Heart left ventricle (tissue), 16 donors: ENCODE measurements at regions not wholly inside any gene's neighbourhood (a gene's known extent, or its start where the extent isn't known, plus 50 kb on each side); places are given as distances from the start of the nearest gene placed in this dataset.

ENCODE experiments used
- ATAC-seq, 4 donors: fragments of 200-7000 bp; cut with Tn5 transposase; one replicate each; pipeline ENCODE4 v1.9.1; 2020 to 2022; ENCODE audit warnings: moderate library complexity in 4 of 4, mild to moderate bottlenecking in 3 of 4, moderate number of reproducible peaks in 1 of 4
- DNase-seq, 5 donors: peaks; one replicate each; pipeline ENCODE4 v3.0.0-alpha.2; 2020
- H3K27ac ChIP-seq, 12 donors: fragments of 200-600 bp; sonication (generic) in 4 of 12; one replicate each; pipeline versions ENCODE4 v1.5.0 to v1.8.0; 2016 to 2022; ENCODE audit warnings: mild to moderate bottlenecking in 2 of 12
- H3K27me3 ChIP-seq, 9 donors: fragments of 200-600 bp; sonication (generic) in 2 of 9; one replicate each; pipeline versions ENCODE4 v1.5.1 to v1.8.0; 2016 to 2022; ENCODE audit warnings: mild to moderate bottlenecking in 3 of 9
- H3K36me3 ChIP-seq, 9 donors: fragments of 200-600 bp; sonication (generic) in 2 of 9; one replicate each; pipeline versions ENCODE4 v1.5.0 to v1.8.0; 2018 to 2022; ENCODE audit warnings: mild to moderate bottlenecking in 2 of 9
- H3K4me1 ChIP-seq, 12 donors: fragments of 200-600 bp; sonication (generic) in 4 of 12; one replicate each; pipeline versions ENCODE4 v1.5.0 to v1.8.0; 2016 to 2022; ENCODE audit warnings: mild to moderate bottlenecking in 3 of 12
- H3K4me3 ChIP-seq, 12 donors: fragments of 200-600 bp; sonication (generic) in 4 of 12; one replicate each; pipeline versions ENCODE4 v1.5.0 to v1.8.0; 2017 to 2022; ENCODE audit warnings: mild to moderate bottlenecking in 9 of 12, moderate library complexity in 4 of 12
- H3K9me3 ChIP-seq, 12 donors: fragments of 200-600 bp; sonication (generic) in 4 of 12; one replicate each; pipeline versions ENCODE4 v1.5.0 to v1.8.0; 2016 to 2022; ENCODE audit warnings: mild to moderate bottlenecking in 1 of 12
- POLR2A ChIP-seq, 2 donors: fragments of 450-650 bp; IDR thresholded peaks; one replicate each; pipeline ENCODE4 v1.6.1; 2017; ENCODE audit warnings: antibody characterized with exemption in 2 of 2, mild to moderate bottlenecking in 2 of 2, moderate library complexity in 2 of 2
- WGBS, 4 donors: extraction: QIAGEN DNeasy Blood & Tissue Kit in 2 of 4; methylation state at CpG; one replicate each; pipeline versions ENCODE4 v1.1.5 to v1.1.7; 2013 to 2018; 5-methylcytosine and 5-hydroxymethylcytosine counted together
- intact Hi-C, 10 donors: fragments of 100-400 bp; cut with DNase I; formaldehyde crosslinking; loops; one replicate each; pipeline versions ENCODE4 v1.11.1 to v1.14.2; 2022
- TF ChIP-seq, protein P1 (sequence below), 12 donors: fragments of 200-600 bp; sonication (generic) in 4 of 12; IDR thresholded peaks; one replicate each; pipeline versions ENCODE4 v1.5.0 to v1.8.0; 2018 to 2022; ENCODE audit warnings: antibody characterized with exemption in 12 of 12, mild to moderate bottlenecking in 5 of 12
- donor health status: ischemic (EF 13 %, LVEDD 7.1; RV severe dilation, severe dysfunction).
- donor health status: healthy with polysubstance abuse.
- donor health status: DM: no; HTN: yes; CAD: no.
- donor health status: DM: no; HTN: no; CAD: no.
- donor health status: ischemic (EF 25% LVEDD 6.9; RV normal size, moderate dysfunction).
- donor health status: ischemic (EF 25% LVEDD 5.7; RV mildly dilated, moderate dysfunction).
- donor health status: healthy.
- donor health status: DM: yes; HTN: yes; CAD: no.
- donor health status: ischemic (EF 35%, LVEDD 5.7; RV mildly dilated, moderate dysfunction).
- donor health status: nonischemic (EF 11% LVEDD 7.7; RV severe dilation, severe dysfunction).
- donor health status: DM: yes; HTN: yes; CAD: no.
- donor health status: PGD.
- donor health status: ischemic (EF 29% LVEDD 5.4; RV normal size, mild dysfunction).
- donor health status: nonischemic (EF 23%, LVEDD 6.1; RV moderate dilation, normal function).

DNA sequence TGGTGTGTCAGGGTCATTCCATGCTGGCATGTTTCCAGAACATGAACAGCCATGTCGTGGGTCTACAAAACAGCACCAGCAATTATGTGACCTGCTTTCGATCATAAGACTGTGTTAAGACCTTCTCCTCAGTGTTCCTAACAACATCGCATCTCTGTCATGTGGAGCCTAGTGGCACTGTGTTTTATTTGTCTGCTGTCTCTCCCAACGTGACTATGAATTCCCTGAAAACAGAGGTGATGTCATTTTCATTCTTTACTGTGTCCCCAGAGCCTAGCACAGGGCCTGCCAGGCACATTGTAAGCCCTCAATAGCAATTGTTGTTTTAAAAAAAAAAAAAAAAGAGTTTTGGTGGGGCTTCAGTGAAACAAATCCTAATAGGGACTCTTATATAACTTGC, 94.2 kb upstream of the IL12A start:
- intact Hi-C loops = loop anchor here in 3 of 10 donors (5.0 kb wide), 3 partner anchors 67 to 98 kb away; partner anchors contain the start of gene IL12A (in 1 of the 3)
- no peak for TF ChIP-seq POLR2A (IDR thresholded peaks at IDR 0.05)
- TF ChIP-seq, protein P1, sequence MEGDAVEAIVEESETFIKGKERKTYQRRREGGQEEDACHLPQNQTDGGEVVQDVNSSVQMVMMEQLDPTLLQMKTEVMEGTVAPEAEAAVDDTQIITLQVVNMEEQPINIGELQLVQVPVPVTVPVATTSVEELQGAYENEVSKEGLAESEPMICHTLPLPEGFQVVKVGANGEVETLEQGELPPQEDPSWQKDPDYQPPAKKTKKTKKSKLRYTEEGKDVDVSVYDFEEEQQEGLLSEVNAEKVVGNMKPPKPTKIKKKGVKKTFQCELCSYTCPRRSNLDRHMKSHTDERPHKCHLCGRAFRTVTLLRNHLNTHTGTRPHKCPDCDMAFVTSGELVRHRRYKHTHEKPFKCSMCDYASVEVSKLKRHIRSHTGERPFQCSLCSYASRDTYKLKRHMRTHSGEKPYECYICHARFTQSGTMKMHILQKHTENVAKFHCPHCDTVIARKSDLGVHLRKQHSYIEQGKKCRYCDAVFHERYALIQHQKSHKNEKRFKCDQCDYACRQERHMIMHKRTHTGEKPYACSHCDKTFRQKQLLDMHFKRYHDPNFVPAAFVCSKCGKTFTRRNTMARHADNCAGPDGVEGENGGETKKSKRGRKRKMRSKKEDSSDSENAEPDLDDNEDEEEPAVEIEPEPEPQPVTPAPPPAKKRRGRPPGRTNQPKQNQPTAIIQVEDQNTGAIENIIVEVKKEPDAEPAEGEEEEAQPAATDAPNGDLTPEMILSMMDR (IDR thresholded peaks at IDR 0.05) = no peak
- WGBS, 4 donors = 32 to 53% (median 43%) methylated on average over 4 of the region's 4 CpGs
- H3K36me3 ChIP-seq = peaks cover 0 to 82% (median 6%) of the 10 kb centered on the region in 9 donors
- H3K4me3 ChIP-seq = no peak overlapping the region
- H3K27ac ChIP-seq = peak overlapping the region in 11 of 12 donors; percentile 11 to 56 (median 35)
- H3K4me1 ChIP-seq = peaks cover 0 to 84% (median 50%) of the 10 kb centered on the region in 12 donors
- ATAC-seq = peak in 3 of 4 donors; percentile 17 to 53 (median 20)
- DNase-seq = peak in 1 of 5 donors; percentile 21
- no peaks in the 10 kb centered on the region for H3K9me3 ChIP-seq
- H3K27me3 ChIP-seq = no peaks in the 10 kb centered on the region

DNA sequence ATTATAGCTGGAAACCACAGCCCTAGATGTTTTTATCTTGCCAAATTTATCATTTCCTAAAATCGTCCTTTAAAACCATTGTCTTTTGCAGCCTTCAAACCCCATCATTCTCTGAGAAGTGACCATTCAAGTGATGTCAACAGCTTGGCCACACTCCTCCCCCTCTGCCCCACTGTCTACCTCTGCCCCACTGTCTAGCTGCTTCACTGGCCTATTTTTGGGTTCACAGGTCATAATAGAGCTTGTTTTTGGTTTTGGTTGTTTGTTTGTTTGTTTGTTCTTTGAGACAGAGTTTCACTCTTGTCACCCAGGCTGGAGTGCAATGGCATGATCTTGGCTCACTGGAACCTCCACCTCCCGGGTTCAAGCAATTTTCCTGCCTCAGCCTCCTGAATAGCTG, 93.2 kb upstream of the IL12A start:
- peaks cover 0 to 83% (median 50%) of the 10 kb centered on the region in 12 donors for H3K4me1 ChIP-seq
- 60 to 71% (median 65%) methylated on average over 2 of the region's 2 CpGs for WGBS, 4 donors
- DNase-seq (no peak), ATAC-seq (no peak)
- TF ChIP-seq POLR2A (IDR thresholded peaks at IDR 0.05) = no peak
- TF ChIP-seq, protein P1 (IDR thresholded peaks at IDR 0.05) = no peak
- H3K9me3 ChIP-seq = no peaks in the 10 kb centered on the region
- H3K27me3 ChIP-seq = no peaks in the 10 kb centered on the region
- peak overlapping the region in 6 of 12 donors; percentile 0 to 56 (median 28) for H3K27ac ChIP-seq
- H3K4me3 ChIP-seq = no peak overlapping the region
- peaks cover 0 to 71% (median 5%) of the 10 kb centered on the region in 9 donors for H3K36me3 ChIP-seq
- intact Hi-C loops = no loop called here

DNA sequence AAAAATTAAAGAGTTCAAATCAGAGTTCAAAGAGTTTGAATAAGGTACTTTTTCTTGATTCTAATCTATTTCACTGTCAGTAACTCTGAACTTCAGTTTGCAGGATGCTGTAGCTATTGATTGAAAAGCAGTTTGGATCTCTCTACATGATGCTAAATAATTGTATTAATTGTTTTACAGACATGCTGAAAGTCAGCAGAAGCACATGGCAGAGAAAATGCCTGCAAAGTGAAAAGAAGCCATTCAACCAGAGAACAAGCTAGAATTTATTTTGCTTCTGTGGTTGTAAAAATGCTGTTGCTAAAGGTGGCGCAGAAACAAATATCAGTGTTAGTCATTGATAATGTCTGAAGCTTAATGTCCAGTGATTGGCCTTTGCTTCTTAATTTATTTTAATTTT, 92.1 kb upstream of the IL12A start:
- Histone ChIP-seq H3K27ac (peak overlapping the region in 6 of 12 donors; percentile 0 to 51 (median 34)), H3K36me3 (peaks cover 0 to 63% (median 5%) of the 10 kb centered on the region in 9 donors), H3K27me3 (no peaks in the 10 kb centered on the region), H3K4me1 (peaks cover 0 to 73% (median 44%) of the 10 kb centered on the region in 12 donors), H3K9me3 (no peaks in the 10 kb centered on the region), H3K4me3 (no peak overlapping the region)
- intact Hi-C loops = no loop called here
- DNase-seq (no peak), ATAC-seq (no peak)
- TF ChIP-seq POLR2A (IDR thresholded peaks at IDR 0.05) = no peak
- TF ChIP-seq, protein P1 (IDR thresholded peaks at IDR 0.05) = no peak
- WGBS, 4 donors = 91 to 97% (median 95%) methylated on average over 1 of the region's 1 CpG

DNA sequence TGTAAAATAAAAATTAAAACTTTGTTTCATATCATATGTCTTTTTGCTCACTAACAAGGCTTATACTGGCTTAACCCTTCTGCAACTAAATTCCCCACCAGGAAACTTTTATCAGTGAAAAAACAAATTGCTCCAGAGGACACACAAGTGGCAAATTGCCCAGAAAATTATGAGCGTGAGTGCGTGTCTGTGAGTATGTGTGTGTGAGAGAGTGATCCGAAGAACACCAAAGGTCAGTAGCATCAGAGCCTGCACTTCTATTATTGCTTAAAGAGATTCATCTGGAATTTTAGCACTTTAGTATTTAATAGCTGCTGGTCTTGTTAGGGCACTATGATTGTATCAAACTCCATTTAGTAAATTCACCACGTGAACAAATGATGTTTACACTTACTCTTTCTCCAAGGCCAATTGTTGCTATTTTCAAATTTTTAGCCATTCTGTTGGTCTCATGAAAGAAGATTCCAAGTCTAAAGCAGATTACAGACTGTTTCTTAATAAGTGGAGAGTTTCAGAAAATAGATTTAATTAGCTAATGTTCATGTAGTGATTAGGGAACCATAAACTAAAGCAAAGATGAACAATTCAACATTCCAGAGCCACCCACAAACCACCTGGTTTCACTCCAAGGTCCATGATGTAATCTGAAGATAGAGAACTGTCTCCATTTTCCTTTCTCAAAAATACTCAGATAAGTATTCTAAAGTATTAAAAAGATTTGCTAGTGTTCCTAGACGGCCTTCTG, 91.1 kb upstream of the IL12A start:
- ATAC-seq (peak; percentile 14 to 54 (median 46)), DNase-seq (no peak)
- H3K9me3 ChIP-seq = no peaks in the 10 kb centered on the region
- H3K27me3 ChIP-seq = no peaks in the 10 kb centered on the region
- peaks cover 0 to 64% (median 35%) of the 10 kb centered on the region in 12 donors for H3K4me1 ChIP-seq
- intact Hi-C loops = no loop called here
- H3K4me3 ChIP-seq = no peak overlapping the region
- TF ChIP-seq POLR2A (IDR thresholded peaks at IDR 0.05) = no peak
- TF ChIP-seq, protein P1 (IDR thresholded peaks at IDR 0.05) = no peak
- 31 to 45% (median 35%) methylated on average over 5 of the region's 5 CpGs for WGBS, 4 donors
- peak overlapping the region in 11 of 12 donors; percentile 20 to 64 (median 36) for H3K27ac ChIP-seq
- peaks cover 0 to 56% (median 5%) of the 10 kb centered on the region in 9 donors for H3K36me3 ChIP-seq
